Putamen (tissue), 1 donor: ENCODE measurements at regions not wholly inside any gene's neighbourhood (a gene's known extent, or its start where the extent isn't known, plus 50 kb on each side); places are given as distances from the start of the nearest gene placed in this dataset.

Source experiments
- DNase-seq: peaks from one replicate; pipeline ENCODE4 v3.0.0-alpha.2; 2016; ENCODE audit warnings: low spot score

DNA sequence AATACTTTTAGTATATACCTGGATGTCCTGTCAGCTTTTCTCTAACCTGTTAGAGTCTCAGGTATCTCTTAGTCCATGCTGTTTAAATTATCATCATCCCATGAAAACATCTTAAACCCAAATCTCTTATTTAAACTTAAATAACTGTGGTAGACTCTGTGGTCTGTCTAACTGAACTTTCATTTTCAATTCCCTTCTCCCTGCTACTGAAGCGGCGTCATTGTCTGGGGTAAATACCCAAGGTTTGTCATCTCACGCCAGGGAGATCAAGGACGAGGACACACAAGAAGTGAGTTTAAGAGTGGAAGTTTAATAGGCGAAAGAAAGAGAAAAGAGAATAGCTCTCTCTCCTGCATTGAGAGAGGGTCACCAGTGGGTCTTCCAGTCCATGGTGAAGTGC, 804.4 kb upstream of the CELF2 start:
- DNase-seq: no peak

DNA sequence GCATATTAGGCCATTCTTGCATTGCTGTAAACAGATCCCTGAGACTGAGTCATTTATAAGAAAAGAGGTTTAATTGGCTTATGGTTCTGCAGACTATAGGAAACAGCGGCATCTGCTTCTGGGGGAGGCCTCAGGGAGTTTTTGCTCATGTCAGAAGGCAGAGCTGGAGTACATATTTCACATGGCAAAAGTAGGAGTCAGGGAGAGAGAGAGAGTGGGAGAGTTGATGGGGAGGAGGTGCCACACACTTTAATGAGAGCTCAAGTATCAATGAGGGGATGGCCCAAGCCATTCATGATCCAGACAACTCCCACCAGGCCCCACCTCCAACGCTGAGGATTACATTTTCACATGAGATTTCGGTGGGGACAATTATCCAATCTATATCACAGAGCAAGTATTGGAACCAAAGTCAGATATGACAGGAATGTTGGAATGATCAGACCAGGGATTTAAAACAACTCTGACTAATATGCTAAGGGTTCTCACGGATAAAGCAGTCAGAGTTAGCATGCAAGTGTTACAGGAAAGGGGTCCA, 795.3 kb upstream of the CELF2 start:
- DNase-seq: peak; percentile 10

DNA sequence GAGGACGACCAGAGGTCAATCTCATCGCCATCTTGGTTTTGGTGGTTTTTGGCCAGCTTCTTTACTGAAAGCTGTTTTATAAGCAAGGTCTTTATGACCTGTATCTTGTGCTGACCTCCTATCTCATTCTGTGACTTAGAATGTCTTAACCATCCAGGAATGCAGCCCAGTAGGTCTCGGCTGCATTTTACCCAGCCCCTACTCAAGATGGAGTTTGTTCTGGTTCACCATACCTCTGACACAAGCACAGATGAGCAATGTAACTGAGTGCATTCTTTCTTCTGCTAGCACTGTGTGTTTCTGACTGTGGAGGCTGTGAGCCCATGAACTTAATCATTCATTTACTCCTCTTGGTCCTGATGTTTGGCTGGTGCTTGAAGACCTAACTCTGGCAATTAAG, 794.5 kb upstream of the CELF2 start:
- no peak for DNase-seq

DNA sequence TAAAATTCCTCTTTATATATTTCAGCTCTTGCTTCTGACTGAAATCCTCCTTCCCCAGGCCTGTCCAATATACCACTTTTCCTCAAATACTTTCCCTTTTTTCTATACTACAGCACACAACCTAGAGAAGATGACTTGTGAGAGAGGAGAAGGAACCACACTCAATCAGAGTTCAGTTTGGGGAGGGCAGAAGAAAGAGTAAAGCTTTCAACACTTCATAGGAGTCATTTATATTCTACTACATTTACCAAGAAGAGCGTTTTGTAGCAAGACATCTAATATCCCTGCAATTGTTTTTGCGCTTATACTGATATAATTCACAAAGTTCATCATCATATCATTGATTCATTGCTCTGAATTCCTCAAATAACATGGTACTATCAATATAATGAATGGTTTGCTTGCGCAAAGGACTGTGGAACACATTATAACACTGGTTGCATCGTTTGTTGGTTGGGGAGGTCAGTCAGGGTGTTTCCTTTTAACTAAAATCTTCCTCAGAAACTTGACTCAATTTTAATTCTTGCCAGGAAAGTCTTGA, 792.5 kb upstream of the CELF2 start:
- DNase-seq: no peak

GRCh38 chr10:10233229-10233628, 784.4 kb upstream of the CELF2 start:
- DNase-seq: no peak

DNA sequence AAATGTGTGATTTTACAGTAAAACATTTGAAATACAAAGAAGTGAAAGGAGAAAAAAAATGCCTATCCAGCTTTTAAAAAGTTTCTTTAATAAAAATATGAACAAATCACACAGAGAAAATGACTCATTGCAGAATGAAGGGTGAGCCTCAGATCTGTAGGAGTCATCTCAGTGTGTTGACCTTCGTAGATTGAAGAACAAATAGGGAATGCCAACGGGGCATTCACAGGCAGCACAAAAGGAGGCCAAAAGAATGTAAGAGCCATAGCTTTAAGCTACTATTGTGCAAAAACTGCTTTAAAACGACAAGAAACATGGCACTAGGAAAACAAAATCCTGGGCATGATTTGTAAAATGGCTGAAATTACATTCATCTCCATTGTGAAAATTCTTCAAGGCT, 782.7 kb upstream of the CELF2 start:
- no peak for DNase-seq

GRCh38 chr10:10247585-10247984, 770.1 kb upstream of the CELF2 start:
- DNase-seq: no peak

- no peak for DNase-seq
Measured at GRCh38 chr10:10256860-10257259, 760.8 kb upstream of the CELF2 start.

DNA sequence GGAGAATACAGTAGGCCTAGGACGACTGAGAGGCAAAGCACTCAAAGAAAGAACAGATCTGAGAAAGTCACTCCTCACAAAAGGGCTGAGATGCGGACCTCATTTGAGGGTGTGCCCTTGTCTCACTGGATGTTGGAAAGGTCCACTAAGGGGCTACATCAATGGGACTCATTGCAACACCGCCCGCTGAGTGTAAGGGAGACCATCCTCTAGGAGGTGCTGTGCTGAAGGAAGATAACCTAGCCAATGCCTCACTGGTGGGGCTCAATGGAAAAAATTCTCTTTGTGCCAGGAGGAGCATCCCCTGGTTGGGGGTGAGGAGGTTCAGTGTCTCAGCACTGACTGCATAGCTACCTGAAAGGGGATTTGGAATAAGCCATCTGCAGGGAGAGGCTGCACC, 758.7 kb upstream of the CELF2 start:
- DNase-seq: no peak

GRCh38 chr10:10270126-10271050, 747.3 kb upstream of the CELF2 start:
- no peak for DNase-seq

DNA sequence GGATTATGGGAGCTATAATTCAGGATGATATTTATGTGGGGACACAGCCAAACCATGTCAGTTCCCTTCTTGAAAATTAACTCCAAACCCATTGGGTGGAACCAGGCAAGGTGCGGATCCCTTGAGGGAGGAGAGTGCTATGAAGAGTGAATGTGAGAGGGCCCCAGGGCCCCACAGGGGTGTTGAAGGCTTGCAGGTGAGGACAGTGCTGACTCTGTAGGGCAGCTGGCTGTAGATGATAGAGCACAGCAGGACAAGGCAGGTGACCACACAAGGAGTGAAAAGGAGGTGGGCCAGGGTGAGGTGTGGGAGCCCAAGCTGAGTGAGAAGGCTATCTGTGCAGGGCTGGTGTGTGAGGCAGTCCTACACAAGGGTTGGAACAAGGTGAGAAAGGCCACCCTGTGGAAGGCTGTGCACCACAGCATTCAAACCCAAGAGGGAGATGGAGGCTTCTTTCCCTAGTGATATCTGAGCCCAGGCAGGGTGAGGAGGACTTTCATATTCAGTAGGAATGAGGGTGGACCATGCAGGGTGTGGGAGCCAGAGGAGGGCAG, 746.0 kb upstream of the CELF2 start:
- DNase-seq: no peak

- no peak for DNase-seq
Measured at GRCh38 chr10:10273661-10274060, 744.0 kb upstream of the CELF2 start.

DNA sequence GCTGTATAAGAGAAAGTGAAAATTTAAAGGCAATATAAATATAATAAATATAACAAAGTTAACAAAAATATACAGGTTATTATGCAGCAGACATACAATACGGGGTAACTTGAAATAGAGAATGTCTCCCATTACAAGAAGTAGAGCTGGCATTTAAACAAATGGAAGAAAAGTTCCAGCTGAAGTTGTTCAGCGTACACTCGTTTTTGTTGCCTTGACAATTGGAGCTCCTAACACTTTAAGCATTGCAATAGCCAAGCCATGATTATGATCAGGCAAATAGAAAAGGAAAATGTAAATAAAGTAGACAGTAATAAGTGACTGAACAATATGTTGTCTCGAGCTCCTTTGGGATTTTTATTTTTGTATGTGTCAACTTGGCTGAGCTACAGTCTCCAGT, 737.8 kb upstream of the CELF2 start:
- DNase-seq: no peak

GRCh38 chr10:10292501-10292900, 725.2 kb upstream of the CELF2 start:
- no peak for DNase-seq

- DNase-seq: peak; percentile 41
Measured at GRCh38 chr10:10293041-10293440, 724.6 kb upstream of the CELF2 start.

- no peak for DNase-seq
Measured at GRCh38 chr10:10293481-10293951, 724.2 kb upstream of the CELF2 start.

DNA sequence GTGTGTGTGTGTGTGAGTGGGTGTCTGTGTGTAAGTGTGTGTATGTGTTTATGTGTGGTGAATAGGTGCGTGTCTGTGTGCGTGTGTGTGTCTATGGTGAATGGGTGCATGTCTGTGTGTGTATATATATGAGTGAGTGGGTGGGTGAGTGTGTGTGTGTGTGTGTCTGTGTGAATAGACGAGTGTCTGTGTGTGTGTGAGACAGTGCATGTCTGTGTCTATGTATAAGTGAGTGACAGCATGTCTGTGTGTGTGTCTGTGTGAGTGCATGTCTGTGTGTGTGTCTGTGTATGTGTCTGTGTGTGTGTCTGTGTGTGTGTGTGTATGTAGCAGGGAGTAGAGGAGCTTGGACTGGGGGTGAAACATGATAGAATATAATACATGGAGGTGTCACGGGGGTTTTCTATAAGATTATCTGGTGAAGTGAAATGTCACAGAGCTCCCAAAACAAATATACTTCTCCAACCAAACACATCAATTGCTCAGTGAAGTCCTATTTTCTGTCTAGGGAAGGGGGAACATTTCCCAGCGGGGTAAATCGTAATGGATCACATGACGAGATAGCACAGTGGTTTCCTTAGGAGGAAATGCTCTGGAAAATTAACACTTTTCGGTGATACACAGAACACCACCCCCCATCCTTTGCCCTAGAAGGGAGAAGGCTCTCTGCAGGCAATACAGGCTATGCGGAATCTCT, 723.3 kb upstream of the CELF2 start:
- DNase-seq: peak; percentile 26

DNA sequence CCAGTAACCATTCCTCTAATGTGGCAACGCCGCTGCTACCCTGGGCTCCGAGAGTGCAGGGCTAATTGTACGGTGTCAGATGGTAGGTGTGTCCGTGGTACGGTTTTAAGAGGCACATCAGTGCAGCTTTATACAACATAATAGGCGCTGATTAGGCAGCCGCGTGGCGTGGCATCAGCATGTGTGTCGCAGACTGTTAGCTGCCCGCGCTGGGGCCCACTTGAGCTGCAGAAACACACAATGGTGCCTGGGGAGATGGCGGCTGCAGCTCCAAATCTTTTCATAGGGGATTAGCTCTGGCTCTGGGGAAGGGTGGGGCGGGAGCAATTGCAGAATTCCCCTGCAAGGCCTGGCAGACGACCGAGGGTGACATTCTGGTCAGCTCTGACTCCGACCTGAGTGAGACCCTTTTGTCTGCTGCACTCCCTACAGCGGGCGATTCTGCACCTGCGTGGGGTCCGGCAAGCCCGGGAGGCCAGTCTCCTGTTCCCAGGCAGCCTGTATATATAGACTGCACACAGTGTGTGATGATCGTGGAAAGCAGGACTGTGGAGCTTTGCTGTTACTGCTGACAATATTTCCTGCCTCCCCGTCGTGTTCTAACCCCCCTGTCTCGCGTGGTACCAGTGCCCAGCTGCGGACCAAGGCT, 722.7 kb upstream of the CELF2 start:
- DNase-seq: no peak

DNA sequence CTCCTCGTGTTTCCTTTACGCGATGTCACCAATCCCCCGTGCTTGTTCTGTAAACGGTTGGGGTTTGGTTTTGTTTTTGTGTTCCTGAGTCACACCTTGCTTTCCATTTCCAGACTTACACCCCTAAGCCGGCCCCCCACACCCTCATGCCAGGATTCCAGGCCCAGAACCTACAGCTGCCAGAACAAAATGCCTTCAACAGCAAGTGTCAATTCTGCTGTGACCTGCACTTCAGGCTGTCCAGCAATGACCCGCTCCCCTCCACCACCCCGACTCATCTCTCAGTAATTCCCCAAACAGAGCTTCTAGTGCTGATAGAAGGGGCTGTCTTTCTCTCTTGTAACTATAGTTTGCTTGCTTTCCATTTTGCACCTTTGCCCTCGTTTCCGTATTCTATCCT, 722.1 kb upstream of the CELF2 start:
- DNase-seq: no peak

- DNase-seq: no peak
Measured at GRCh38 chr10:10302689-10303088, 715.0 kb upstream of the CELF2 start.

GRCh38 chr10:10307036-10307435, 710.6 kb upstream of the CELF2 start:
- DNase-seq: no peak

DNA sequence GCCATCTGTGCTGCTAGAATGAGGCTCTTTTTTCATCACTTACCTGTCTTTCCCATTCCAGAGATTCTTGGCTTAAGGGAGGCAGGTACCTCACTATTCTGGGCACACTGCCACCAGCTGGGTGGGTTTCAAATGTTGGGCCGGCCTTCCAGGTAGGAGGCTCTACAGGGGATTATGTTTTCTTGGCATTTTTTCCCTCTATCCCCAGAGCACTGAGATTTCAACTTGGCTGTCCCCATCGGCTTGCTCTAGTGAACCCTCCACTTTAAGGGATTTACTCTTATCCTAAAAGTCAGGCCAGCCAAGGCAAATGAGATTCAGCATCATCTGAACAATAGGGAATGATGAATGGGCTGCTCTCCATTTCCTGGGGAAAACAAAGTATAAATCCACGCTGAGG, 710.1 kb upstream of the CELF2 start:
- no peak for DNase-seq
